ENCODE measurements at regions not wholly inside any gene's neighbourhood (a gene's known extent, or its start where the extent isn't known, plus 50 kb on each side); places are given as distances from the start of the nearest gene placed in this dataset.

DNA sequence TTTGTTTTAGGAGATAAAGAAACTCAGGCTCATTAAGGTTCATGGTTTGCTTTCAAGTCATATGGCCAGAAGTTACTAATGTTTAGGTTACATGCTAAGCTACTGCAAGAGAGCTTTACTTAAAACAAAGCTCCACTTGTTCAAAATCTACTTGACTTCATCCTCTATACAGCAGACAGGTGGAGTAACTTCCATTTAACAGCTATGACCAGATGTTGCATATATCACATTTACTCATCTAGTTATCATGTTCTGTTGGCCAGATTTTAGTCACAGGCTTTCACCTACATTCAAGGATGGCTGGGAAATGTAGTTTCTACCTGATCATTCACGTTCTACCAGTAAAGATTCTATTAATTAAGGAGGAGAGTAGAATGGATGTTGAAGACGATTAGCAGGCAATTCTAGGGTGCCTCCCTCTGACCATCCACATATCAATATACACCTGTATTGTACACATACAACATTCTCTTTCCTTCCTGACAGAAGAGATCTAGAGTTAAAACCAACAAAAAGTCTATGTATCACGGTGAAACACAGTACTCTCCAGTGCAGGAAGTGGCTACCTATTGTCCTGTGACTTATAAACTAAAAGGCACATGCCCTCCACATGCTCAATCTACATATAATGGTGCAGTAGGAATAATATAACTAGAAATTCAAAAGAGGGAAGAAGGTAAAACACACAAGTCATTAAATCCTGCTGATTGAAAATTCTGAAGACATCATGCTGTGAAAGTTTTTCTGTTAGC lies 488.0 kb downstream of the MDFIC start:
- H3K36me3 ChIP-seq = no peaks in the 10 kb centered on the region
- no peak for DNase-seq (ENCODE audit: extremely low spot score)
- no peaks in the 10 kb centered on the region for H3K27me3 ChIP-seq
- no peaks in the 10 kb centered on the region for H3K9me3 ChIP-seq
- WGBS = 76% methylated on average over 3 of the region's 3 CpGs
- H3K27ac ChIP-seq (replicated peaks in 1 of 4) = no peak overlapping the region
- intact Hi-C loops (cut with DNase I) = no loop called here
- H3K4me3 ChIP-seq = no peak overlapping the region
- H3K4me1 ChIP-seq = no peaks in the 10 kb centered on the region
- TF ChIP-seq POLR2A (IDR thresholded peaks at IDR 0.05; ENCODE audit: low read depth) (no peak), EP300 (IDR thresholded peaks at IDR 0.05) (no peak), POLR2AphosphoS5 (IDR thresholded peaks at IDR 0.05) (no peak)
- TF ChIP-seq, protein P1, sequence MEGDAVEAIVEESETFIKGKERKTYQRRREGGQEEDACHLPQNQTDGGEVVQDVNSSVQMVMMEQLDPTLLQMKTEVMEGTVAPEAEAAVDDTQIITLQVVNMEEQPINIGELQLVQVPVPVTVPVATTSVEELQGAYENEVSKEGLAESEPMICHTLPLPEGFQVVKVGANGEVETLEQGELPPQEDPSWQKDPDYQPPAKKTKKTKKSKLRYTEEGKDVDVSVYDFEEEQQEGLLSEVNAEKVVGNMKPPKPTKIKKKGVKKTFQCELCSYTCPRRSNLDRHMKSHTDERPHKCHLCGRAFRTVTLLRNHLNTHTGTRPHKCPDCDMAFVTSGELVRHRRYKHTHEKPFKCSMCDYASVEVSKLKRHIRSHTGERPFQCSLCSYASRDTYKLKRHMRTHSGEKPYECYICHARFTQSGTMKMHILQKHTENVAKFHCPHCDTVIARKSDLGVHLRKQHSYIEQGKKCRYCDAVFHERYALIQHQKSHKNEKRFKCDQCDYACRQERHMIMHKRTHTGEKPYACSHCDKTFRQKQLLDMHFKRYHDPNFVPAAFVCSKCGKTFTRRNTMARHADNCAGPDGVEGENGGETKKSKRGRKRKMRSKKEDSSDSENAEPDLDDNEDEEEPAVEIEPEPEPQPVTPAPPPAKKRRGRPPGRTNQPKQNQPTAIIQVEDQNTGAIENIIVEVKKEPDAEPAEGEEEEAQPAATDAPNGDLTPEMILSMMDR (IDR thresholded peaks at IDR 0.05) = no peak

DNA sequence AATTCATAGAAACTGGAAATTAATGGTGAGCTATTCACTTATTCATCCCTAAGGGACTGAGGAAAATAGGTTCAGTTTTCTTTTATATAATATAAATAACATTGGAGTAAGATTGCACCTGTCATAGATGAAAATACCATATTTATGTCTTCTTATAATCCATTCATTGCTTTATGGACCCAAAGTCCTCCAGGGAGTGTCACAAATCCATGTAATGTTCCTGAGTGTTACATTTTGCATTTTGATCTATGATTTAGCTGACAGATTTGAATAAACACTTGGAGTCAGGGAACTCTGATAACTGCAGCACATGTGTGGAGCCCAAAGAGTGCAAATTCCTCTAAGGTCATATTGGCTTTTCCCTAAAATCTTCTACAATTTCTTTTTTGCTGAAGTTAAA lies 484.3 kb downstream of the MDFIC start:
- no peak for DNase-seq (ENCODE audit: extremely low spot score)
- Histone ChIP-seq H3K9me3 (no peaks in the 10 kb centered on the region), H3K4me3 (no peak overlapping the region), H3K36me3 (no peaks in the 10 kb centered on the region), H3K4me1 (no peaks in the 10 kb centered on the region), H3K27ac (replicated peaks in 1 of 4) (no peak overlapping the region), H3K27me3 (no peaks in the 10 kb centered on the region)
- no peak for TF ChIP-seq POLR2AphosphoS5 (IDR thresholded peaks at IDR 0.05)
- TF ChIP-seq POLR2A (IDR thresholded peaks at IDR 0.05; ENCODE audit: low read depth) = no peak
- TF ChIP-seq, protein P1 (IDR thresholded peaks at IDR 0.05) = no peak
- no peak for TF ChIP-seq EP300 (IDR thresholded peaks at IDR 0.05)
- intact Hi-C loops (cut with DNase I) = no loop called here

DNA sequence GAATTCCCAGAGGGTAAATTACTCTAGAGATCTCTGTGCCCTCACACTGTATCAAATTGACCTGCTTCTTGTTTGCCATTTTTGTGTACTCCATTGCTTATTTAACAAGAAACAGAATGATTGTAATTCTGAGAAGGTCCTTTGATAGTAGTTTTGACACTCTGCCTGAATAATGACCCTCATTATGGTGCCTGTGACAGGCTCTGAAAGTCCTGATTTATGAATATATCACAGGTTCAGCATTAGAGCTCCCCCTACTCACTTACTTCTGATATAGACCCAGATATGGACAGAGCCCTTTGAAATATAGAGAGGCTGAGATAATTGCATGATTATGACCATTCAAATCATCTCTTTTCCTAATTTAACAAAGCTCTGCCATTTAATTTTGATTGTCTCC lies 465.2 kb downstream of the MDFIC start:
- H3K27ac ChIP-seq (replicated peaks in 1 of 4) = no peak overlapping the region
- no peaks in the 10 kb centered on the region for H3K27me3 ChIP-seq
- H3K4me1 ChIP-seq = no peaks in the 10 kb centered on the region
- no peak for DNase-seq (ENCODE audit: extremely low spot score)
- H3K36me3 ChIP-seq = no peaks in the 10 kb centered on the region
- no peak for TF ChIP-seq POLR2AphosphoS5 (IDR thresholded peaks at IDR 0.05)
- no peak for TF ChIP-seq EP300 (IDR thresholded peaks at IDR 0.05)
- TF ChIP-seq POLR2A (IDR thresholded peaks at IDR 0.05; ENCODE audit: low read depth) = no peak
- TF ChIP-seq, protein P1 (IDR thresholded peaks at IDR 0.05) = no peak
- no peaks in the 10 kb centered on the region for H3K9me3 ChIP-seq
- H3K4me3 ChIP-seq = no peak overlapping the region
- intact Hi-C loops (cut with DNase I) = no loop called here

DNA sequence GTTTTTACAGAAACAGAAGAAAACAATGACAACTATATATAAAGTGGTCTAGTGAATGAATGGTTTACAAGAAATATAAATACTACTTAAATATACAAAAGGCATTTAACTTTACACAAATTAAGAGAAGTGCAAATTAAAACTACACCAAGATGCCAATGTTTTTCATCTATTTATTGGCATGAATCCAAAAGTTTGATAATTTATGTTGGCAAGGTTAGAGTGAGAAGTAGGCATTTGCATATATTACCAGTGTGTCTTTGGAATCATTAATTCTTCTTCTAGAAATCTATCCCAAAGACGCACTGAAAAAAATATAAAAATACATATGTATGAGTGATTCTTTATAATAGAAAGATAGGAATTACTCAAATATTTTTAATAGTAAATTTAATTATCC lies 457.4 kb downstream of the MDFIC start:
- Histone ChIP-seq H3K36me3 (no peaks in the 10 kb centered on the region), H3K4me3 (no peak overlapping the region), H3K9me3 (no peaks in the 10 kb centered on the region), H3K4me1 (no peaks in the 10 kb centered on the region), H3K27ac (replicated peaks in 1 of 4) (no peak overlapping the region), H3K27me3 (no peaks in the 10 kb centered on the region)
- TF ChIP-seq POLR2AphosphoS5 (IDR thresholded peaks at IDR 0.05) = no peak
- TF ChIP-seq EP300 (IDR thresholded peaks at IDR 0.05) = no peak
- TF ChIP-seq, protein P1 (IDR thresholded peaks at IDR 0.05) = no peak
- no peak for TF ChIP-seq POLR2A (IDR thresholded peaks at IDR 0.05; ENCODE audit: low read depth)
- intact Hi-C loops (cut with DNase I) = no loop called here
- no peak for DNase-seq (ENCODE audit: extremely low spot score)
- WGBS = 95% methylated on average over 1 of the region's 1 CpG

DNA sequence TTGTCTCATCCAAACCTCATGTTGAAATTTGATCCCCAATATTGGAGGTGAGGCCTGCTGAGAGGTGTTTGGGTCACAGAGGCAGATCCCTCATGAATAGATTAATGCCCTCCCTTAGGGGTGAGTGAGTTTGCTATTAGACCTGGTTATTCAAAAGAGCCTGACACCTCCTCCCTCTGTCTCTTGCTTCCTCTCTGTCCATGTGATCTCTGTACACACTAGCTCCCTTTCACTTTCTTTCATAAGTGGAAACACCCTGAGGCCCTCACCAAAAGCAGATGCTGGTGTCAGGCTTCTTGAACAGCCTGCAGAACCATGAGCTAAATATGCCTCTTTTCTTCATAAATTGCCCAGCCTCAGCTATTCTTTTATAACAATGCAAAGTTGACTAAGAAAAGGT lies 447.1 kb downstream of the MDFIC start:
- no peaks in the 10 kb centered on the region for H3K9me3 ChIP-seq
- no peaks in the 10 kb centered on the region for H3K36me3 ChIP-seq
- H3K27me3 ChIP-seq = no peaks in the 10 kb centered on the region
- TF ChIP-seq POLR2AphosphoS5 (IDR thresholded peaks at IDR 0.05) = no peak
- no peak overlapping the region for H3K4me3 ChIP-seq
- no peaks in the 10 kb centered on the region for H3K4me1 ChIP-seq
- intact Hi-C loops (cut with DNase I) = no loop called here
- H3K27ac ChIP-seq (replicated peaks in 1 of 4) = no peak overlapping the region
- DNase-seq (ENCODE audit: extremely low spot score) = no peak
